Fibroblast of pulmonary artery (primary cell): ENCODE measurements at regions not wholly inside any gene's neighbourhood (a gene's known extent, or its start where the extent isn't known, plus 50 kb on each side); places are given as distances from the start of the nearest gene placed in this dataset.

Experiments
- DNase-seq: peaks from one replicate; pipeline ENCODE4 v3.0.0-alpha.2; 2010; ENCODE audit warnings: low read depth
- H3K4me3 ChIP-seq: replicated peaks from 2 replicates; pipeline ENCODE4 v1.5.1; 2011; ENCODE audit warnings: low read depth, mild to moderate bottlenecking, control low read depth, low read length, moderate library complexity
- TF ChIP-seq, protein P1 (sequence below): IDR thresholded peaks from 2 replicates; pipeline ENCODE4 v1.5.1; 2011; ENCODE audit warnings: mild to moderate bottlenecking, control low read depth, low read length, inconsistent platforms; ENCODE audit errors: missing control alignments

DNA sequence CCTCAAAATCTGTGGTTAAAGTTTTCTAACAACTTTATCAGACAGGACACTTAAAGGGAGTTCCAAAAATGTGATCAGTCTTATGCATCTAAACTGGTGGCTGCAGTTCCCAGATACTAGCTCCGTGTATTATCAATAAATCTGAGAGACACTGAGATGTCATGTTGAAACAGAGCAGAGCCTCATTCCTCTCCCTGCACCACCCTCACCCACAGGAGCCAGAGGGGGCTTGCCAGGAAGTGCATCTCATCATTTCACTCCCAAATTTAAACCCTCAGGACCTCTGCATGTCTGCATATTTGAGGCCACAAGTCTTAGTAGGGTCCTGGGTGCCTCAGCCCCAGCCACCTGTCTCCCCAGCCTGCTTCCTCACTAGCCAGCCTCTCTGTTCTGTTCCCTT lies 167.4 kb upstream of the NTM start:
- no peak for DNase-seq
- TF ChIP-seq, protein P1, sequence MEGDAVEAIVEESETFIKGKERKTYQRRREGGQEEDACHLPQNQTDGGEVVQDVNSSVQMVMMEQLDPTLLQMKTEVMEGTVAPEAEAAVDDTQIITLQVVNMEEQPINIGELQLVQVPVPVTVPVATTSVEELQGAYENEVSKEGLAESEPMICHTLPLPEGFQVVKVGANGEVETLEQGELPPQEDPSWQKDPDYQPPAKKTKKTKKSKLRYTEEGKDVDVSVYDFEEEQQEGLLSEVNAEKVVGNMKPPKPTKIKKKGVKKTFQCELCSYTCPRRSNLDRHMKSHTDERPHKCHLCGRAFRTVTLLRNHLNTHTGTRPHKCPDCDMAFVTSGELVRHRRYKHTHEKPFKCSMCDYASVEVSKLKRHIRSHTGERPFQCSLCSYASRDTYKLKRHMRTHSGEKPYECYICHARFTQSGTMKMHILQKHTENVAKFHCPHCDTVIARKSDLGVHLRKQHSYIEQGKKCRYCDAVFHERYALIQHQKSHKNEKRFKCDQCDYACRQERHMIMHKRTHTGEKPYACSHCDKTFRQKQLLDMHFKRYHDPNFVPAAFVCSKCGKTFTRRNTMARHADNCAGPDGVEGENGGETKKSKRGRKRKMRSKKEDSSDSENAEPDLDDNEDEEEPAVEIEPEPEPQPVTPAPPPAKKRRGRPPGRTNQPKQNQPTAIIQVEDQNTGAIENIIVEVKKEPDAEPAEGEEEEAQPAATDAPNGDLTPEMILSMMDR = no peak
- no peak overlapping the region for H3K4me3 ChIP-seq

DNA sequence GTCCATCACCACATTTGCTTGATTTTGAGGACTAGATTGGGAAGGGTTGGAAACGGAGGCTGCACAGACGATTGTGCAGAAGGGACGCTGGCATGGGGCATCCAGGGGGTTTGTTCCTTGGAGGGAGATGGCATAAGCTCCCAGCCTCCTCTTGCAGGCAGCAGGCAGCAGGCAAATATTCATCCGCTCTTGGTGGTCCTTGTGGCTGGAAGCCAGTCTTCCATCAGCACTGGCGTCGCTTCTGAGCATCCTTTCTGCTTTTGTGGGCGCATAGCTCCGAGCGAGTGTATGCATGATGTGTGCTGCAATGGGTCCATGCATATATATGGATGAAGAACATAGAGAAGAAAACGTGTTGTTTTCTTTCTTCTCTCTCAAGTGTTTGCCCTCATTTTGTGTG lies 166.1 kb upstream of the NTM start:
- DNase-seq = no peak
- TF ChIP-seq, protein P1 = no peak

DNA sequence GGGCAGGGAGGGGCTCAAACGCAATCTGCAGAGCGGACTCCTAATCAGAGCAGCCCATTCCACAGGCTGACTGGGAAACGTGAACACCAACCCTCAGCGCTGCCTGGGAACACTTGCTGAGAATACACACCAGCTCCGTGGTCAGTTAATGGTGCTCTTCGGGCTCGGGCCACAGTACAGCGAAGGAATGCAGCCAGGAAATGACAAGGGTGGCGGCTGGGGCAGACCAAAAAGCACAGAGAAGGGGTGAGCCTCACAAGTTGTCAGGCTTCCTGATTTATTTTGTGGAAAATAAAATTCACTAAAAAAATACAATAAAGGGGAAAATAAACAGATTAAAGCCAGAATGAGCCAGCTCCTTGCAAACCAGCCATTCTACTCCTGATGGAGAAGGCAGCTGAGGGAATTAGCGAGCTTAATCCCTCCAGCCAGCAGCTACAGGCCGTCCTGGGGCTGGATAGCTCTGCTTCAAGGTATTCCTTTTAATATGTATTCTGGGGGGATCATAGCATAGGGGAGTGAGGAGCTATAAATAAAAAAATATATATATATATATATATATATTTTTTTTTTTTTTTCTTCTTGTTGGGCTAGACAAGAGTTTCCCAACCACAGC lies 165.5 kb upstream of the NTM start:
- no peak for DNase-seq
- TF ChIP-seq, protein P1 = no peak
- no peak overlapping the region for H3K4me3 ChIP-seq

More for the DNA sequence above, 166.1 kb upstream of the NTM start:
- no peak overlapping the region for H3K4me3 ChIP-seq

DNA sequence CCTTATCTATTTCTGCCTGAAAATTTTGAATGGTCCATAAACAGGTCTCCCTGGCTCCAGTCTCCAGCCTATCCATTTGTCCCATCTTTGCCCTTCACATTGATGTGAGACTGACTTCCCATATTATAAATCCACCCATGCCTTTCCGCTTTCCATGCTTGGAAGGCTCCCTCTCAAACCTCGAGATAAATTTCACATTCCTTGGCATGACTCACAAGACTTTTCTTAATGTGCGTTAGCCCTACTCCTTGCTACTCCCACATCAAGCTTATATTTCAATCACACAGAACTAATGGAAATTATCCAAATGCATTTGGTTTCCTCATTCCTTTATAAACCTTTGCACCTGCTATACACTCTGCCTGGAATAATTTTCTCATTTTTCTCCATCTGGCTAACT lies 163.7 kb upstream of the NTM start:
- DNase-seq = no peak
- H3K4me3 ChIP-seq = no peak overlapping the region
- TF ChIP-seq, protein P1 = no peak

DNA sequence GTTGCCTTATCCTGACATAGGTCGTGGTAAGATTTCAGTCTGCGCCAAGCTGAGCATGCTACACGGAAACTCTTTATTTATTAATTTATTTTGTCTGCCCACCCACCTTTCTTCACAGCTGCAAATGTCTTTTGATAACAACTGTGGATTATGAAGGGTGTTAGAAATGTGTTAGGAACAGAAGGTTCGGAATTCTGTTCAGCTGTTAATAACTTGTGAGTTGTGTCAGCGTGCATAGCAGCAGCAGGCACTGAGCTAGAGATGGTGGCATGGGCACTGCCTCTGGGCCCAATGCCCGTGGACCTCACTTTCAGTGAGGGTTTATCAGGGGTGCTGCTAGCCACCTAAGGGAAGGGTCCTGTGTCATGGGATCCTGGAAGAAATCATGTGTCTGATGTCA lies 162.5 kb upstream of the NTM start:
- no peak for DNase-seq
- no peak overlapping the region for H3K4me3 ChIP-seq
- TF ChIP-seq, protein P1 = no peak

DNA sequence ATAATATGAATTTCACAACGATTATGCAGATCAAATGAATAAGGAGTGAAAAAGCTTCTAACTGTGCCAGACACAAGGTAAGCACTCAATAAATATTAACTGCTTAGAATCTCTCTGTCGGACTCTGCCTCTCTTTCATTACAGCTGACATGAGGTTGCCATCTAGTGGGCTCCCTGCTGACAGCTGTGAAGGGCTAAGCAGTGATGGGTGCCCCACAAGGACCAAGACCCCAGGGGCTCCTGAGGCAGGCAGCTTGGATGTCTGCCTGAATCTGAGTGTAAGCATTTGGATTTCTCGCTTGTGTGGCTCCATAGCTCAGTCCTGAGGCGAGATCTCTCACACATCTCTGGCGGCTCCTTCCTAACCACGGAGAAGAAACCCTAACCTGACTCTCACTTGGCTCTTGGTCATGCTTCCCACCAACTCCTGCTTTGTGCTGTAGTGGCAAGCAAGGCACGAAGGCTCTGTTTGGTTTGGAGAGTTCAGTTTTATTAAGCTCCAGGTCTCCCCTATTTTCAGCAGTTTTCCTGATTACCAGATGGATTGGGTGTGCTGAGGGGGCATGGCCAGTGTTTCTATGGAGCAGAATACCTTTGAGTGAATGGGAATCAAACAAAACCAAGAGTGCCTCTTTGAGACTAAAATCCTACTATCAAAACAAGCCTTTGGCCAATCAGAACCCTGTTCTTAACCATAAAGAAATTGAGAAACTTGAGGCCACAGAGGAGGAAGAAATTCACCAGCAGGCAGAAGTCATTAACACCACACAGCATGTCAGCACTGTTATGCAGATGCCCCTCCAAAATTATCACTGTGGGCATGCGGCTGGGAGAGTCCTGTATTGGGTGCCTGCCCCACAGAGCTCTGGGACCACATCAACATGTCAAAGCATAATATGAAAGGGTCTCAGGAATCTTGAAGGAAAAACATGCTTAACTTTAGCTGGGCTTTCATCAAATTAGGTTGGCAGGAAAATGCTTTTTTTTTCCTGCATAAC lies 152.8 kb upstream of the NTM start:
- no peak for DNase-seq
- H3K4me3 ChIP-seq = no peak overlapping the region
- TF ChIP-seq, protein P1 = no peak

DNA sequence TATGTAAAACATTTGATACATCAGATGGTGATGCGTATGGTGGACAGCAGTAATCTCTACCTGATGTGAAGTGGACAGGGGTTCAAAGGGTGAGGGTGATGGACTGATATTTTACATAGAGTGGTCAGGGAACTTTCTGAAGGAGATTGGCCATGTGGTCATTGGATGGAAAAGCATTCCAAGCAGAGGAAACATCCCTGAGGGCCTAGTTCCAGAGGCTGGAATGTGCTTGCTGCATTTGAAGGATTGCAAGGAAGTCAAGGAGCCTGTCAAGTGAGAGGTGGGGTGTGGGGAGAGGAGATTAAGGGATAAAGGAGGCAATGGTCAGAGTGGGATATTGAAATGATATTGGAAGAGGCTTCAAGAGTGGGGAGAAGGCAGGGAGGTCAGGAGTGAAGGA lies 151.9 kb upstream of the NTM start:
- no peak for DNase-seq
- H3K4me3 ChIP-seq = no peak overlapping the region
- TF ChIP-seq, protein P1 = no peak
